ENCODE measurements at regions not wholly inside any gene's neighbourhood (a gene's known extent, or its start where the extent isn't known, plus 50 kb on each side); places are given as distances from the start of the nearest gene placed in this dataset.
"Not testable (repeated sequence)": the region's sequence is repeated elsewhere in the genome, so short reads cannot be mapped to it uniquely, and the experiment has no call there.

GRCh38 chr20:48339986-48340882, 487.6 kb downstream of the PREX1 start:
- Mint-ChIP-seq H3K4me1 (peaks cover 5% of the 10 kb centered on the region), H3K9me3 (no peaks in the 10 kb centered on the region), H3K27ac (no peak overlapping the region), H3K27me3 (peaks cover 23% of the 10 kb centered on the region), H3K36me3 (ENCODE audit: low read depth) (no peaks in the 10 kb centered on the region), H3K4me3 (no peak overlapping the region)
- DNase-seq = no peak
- ATAC-seq = peak; percentile 12

DNA sequence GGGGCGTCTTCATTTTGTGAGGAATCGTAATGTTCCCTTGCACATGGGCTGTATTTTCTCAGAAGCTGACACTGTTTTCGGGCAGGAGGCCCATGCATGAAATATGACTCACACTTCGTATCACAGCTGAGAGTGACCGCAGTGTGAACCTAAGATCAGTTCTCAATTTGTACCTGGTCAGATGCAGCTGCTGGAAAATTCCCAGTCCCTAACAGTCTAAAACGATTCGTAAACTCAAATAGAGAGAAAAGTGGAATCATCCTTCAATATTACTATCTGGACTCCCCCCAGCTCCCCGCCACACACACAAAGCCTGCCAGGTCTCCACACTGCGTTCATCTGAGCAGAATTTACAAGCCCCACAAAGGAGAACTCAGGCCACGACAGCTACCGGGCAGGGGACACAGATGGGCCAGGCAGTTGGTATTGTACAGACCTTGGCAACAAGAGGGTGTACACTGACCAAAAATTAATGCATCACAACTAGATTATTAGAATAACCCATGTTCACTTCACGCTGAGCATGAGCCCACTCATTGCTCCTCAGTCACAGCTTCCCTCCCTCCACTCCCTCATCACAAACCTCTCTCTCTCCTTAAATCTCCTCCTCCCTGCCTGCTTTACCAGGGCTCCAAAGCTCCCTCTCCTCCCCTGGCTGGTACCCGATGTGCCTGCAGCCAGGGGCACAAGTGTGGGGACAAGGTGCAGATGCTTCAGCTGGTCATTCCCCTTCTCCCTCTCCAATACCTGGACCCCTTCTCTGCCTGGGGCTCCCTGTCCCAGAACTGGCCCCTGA, 488.4 kb downstream of the PREX1 start:
- DNase-seq = no peak
- no peak for ATAC-seq
- H3K9me3 Mint-ChIP-seq = no peaks in the 10 kb centered on the region
- H3K27ac Mint-ChIP-seq = no peak overlapping the region
- H3K27me3 Mint-ChIP-seq = peaks cover 20% of the 10 kb centered on the region
- no peaks in the 10 kb centered on the region for H3K36me3 Mint-ChIP-seq (ENCODE audit: low read depth)
- H3K4me3 Mint-ChIP-seq = no peak overlapping the region
- H3K4me1 Mint-ChIP-seq = peaks cover 5% of the 10 kb centered on the region

DNA sequence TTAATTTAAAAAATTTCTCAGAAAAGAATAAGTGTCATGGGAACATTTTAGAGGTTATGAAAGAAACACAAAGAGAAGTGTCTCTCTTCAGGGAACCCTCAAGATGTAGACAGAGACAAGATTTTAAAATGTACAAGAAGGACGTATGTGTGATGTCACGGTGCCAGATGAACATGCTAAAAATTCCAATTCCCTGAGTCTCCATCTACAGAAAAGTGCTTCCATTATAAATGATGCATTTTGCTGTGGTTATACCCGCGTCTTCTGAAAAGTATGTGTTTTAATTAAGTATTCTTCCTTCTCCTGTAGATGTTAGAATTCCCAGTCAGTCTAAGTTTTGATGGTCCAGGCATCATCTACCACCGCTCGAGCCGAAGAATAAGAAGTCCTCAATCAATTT, 489.1 kb downstream of the PREX1 start:
- Mint-ChIP-seq H3K27ac (no peak overlapping the region), H3K4me1 (peaks cover 5% of the 10 kb centered on the region), H3K36me3 (ENCODE audit: low read depth) (no peaks in the 10 kb centered on the region), H3K9me3 (no peaks in the 10 kb centered on the region), H3K27me3 (peaks cover 15% of the 10 kb centered on the region), H3K4me3 (no peak overlapping the region)
- ATAC-seq (no peak), DNase-seq (no peak)

DNA sequence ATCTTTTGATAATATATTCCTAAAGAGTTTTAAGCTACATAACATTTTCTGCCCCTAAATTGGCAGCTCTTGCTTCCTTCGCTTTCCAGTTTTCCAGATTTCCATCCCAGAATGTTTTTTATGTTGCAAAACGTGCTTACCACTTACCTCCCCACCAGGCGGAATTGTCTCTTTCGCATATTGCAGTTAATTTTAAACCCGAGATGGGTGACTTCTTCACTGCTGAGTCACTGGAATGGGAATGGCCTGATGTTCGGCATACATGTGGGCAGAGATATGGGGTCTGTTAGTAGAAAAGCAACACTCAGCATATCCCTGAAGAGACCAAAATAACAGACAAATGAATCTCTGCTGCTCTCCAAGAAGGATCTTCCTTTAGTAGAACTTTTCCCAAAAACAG, 491.2 kb downstream of the PREX1 start:
- Mint-ChIP-seq H3K27me3 (peaks cover 14% of the 10 kb centered on the region), H3K4me3 (no peak overlapping the region), H3K4me1 (peaks cover 2% of the 10 kb centered on the region), H3K36me3 (ENCODE audit: low read depth) (no peaks in the 10 kb centered on the region), H3K27ac (no peak overlapping the region), H3K9me3 (no peaks in the 10 kb centered on the region)
- no peak for ATAC-seq
- DNase-seq = no peak

- Mint-ChIP-seq H3K36me3 (ENCODE audit: low read depth) (no peaks in the 10 kb centered on the region), H3K4me3 (no peak overlapping the region), H3K27me3 (peaks cover 12% of the 10 kb centered on the region), H3K27ac (no peak overlapping the region), H3K9me3 (no peaks in the 10 kb centered on the region), H3K4me1 (peaks cover 2% of the 10 kb centered on the region)
- no peak for DNase-seq
- no peak for ATAC-seq
Observed at GRCh38 chr20:48335308-48336050, 492.3 kb downstream of the PREX1 start.

DNA sequence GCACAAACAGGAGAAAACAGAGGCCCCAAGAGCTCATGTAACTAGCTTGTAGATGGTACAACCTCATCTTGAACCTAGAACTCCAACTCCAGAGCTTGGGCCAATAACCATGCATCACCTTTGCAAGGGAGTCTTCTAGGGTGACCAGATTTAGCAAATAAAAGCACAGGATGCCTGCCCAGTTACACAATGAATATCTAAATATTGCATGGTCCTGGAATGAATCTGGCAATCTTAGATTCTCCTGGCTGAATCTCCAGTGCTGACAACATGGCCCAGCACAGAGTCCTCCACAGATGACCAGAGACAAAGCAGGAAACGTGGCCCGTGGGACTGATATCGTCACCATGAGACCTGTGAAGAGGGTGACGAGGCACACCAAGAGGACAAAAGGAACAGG, 494.1 kb downstream of the PREX1 start:
- Mint-ChIP-seq H3K9me3 (no peaks in the 10 kb centered on the region), H3K27ac (no peak overlapping the region), H3K36me3 (ENCODE audit: low read depth) (no peaks in the 10 kb centered on the region), H3K27me3 (peaks cover 12% of the 10 kb centered on the region), H3K4me3 (no peak overlapping the region), H3K4me1 (no peaks in the 10 kb centered on the region)
- DNase-seq = no peak
- ATAC-seq = no peak

DNA sequence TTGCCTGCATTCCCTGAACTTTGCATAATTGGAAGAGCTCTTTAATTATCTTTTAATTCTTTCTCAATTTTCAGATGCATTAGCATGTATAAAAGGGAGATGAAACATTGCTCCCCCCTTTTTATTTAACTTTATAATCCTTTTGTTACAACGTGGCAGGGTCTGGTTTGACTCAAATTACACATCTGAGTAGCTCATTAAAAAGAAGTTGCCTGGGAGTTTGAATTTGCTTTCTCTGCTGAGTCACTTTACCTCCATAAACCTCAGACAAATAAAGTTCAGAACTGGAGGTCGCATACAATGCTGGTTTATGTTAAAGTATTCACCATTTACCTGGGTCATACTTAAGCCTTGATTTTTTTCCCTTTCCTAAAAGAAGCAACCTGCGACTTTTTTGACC, 495.2 kb downstream of the PREX1 start:
- Mint-ChIP-seq H3K36me3 (ENCODE audit: low read depth) (no peaks in the 10 kb centered on the region), H3K4me1 (no peaks in the 10 kb centered on the region), H3K9me3 (no peaks in the 10 kb centered on the region), H3K4me3 (no peak overlapping the region), H3K27me3 (peaks cover 15% of the 10 kb centered on the region), H3K27ac (no peak overlapping the region)
- DNase-seq (no peak), ATAC-seq (no peak)

DNA sequence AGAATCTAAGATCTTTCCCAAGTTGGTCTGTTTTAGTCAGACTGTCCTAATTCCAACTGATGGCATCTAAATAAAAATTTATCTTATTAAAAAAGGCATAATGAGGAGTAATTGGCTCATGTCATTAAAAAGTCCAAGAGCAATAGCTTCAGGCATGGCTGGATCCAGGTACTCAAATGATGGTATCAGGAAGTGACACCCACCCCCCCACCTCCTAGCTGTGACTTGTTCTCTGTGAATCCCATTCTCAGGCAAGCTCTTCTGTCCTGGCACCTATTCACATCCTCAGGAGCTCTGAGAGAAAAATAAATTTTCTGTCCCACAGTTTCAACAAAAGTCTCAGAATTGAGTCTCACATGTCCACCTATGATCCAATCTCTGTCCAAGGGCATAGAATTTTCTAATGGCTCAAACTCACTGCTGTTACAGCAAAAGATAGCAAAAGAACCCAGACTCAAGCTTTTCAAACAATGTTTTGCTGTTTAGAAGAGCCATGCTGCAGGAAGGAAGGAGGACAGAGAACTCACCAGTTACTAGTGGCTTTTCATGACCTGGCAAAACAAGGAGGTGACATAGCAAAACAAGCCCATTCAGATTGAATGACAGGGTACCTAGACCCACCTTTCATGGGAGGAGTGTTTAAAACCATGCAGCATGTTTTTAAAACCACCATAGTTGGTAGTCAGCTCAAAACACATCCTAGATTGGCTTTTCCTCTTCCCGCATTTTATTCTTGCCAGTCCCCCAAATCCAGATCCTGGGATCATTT, 496.1 kb downstream of the PREX1 start:
- H3K4me3 Mint-ChIP-seq = no peak overlapping the region
- H3K4me1 Mint-ChIP-seq = no peaks in the 10 kb centered on the region
- H3K27me3 Mint-ChIP-seq = peaks cover 16% of the 10 kb centered on the region
- H3K27ac Mint-ChIP-seq = no peak overlapping the region
- no peak for DNase-seq
- ATAC-seq = no peak
- no peaks in the 10 kb centered on the region for H3K9me3 Mint-ChIP-seq
- no peaks in the 10 kb centered on the region for H3K36me3 Mint-ChIP-seq (ENCODE audit: low read depth)

DNA sequence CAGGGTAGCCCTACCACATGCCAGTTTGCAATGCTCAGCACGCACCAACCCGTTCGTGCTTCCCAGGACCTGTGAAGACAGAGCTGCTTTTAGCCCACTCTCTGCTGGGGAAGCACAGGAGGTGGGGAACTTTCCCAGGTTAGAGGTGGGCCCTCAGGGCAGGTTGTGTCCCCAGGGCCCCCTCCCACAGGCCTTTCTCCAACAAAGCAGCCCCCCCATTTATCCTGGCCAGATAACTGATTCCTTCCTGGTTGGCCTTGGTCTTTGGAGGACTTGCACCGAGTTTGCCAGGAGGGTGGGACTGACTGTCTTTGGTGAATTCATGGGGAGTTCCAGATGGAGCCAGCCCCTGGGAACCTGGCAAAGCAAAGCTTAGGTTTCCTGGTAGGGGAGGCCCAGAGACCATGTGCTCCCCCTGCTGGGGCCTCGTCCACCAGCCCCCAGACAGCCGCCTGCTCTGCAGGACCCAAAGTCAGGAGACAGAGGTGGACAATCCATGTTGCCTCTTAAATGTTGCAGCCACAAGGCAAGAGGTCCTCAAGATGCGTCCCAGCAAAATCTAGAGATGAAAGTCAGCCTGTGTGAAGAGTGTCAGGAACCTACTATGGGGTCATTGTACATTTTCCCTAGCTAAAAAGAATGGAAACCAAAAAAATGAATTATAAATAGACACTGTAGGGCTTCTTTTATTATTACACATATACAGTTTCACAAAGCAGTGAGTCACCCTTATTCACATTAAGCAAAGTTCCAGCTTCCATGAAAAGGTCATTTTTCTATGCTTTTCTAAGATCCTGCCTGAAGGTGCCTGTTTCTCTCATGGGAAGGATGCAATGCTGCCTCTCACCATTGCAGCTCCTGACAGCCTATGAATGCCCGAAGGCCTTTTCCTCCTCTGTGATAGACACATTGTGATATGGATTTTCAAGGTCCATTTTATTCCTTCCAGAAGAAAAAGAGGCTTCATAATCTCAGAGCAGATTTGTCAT, 497.8 kb downstream of the PREX1 start:
- peak; percentile 33 for ATAC-seq
- H3K4me3 Mint-ChIP-seq = no peak overlapping the region
- DNase-seq = no peak
- no peaks in the 10 kb centered on the region for H3K36me3 Mint-ChIP-seq (ENCODE audit: low read depth)
- H3K27me3 Mint-ChIP-seq = peaks cover 16% of the 10 kb centered on the region
- no peak overlapping the region for H3K27ac Mint-ChIP-seq
- H3K4me1 Mint-ChIP-seq = no peaks in the 10 kb centered on the region
- no peaks in the 10 kb centered on the region for H3K9me3 Mint-ChIP-seq

GRCh38 chr20:48329031-48329615, 498.7 kb downstream of the PREX1 start:
- Mint-ChIP-seq H3K9me3 (no peaks in the 10 kb centered on the region), H3K4me1 (no peaks in the 10 kb centered on the region), H3K27me3 (peaks cover 18% of the 10 kb centered on the region), H3K27ac (no peak overlapping the region), H3K36me3 (ENCODE audit: low read depth) (no peaks in the 10 kb centered on the region), H3K4me3 (no peak overlapping the region)
- DNase-seq (no peak), ATAC-seq (no peak)

DNA sequence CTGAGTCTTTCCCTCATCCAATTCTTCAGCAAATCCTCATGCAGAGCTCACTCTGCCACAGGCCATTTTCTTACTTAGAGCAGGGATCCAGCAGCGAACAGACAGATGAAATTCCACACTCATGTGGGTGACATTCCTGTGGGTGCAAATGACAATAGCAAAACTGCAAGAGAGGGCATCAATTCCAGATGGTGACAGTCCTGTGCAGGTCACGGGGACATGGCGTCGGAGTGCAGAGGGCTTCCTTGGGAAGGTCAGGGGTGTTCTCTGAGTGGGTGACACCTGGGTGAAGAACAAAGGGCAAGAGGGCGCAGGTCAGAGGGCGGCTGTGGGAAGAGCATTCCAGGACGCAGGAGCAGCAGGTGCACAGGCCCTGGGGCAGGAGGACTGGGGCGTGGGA, 500.0 kb downstream of the PREX1 start:
- H3K4me3 Mint-ChIP-seq = not testable (repeated sequence)

DNA sequence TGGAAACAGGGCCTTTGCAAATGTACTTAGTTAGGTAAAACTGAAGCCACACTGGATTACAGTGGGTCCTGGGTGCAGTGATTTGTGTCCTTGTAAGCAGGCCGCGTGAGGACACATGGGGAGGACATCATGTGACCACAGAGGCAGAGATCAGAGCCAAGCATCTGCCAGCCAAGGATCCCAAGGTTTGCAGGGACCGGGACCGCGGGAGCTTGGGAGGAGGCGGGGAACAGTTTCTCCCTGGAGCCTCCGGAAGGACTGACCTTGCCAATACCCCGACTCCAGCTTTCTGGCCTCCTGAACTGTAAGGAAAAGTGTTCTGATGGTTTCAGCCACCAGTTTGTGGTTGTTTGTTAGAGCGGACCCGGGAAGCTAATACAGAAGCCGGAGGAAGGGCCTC, 500.9 kb downstream of the PREX1 start:
- Mint-ChIP-seq H3K9me3 (no peaks in the 10 kb centered on the region), H3K27me3 (peaks cover 13% of the 10 kb centered on the region)

More for the DNA sequence above, 500.0 kb downstream of the PREX1 start:
- not testable (repeated sequence) for H3K27ac Mint-ChIP-seq; H3K4me1 Mint-ChIP-seq; H3K36me3 Mint-ChIP-seq (ENCODE audit: low read depth); DNase-seq; ATAC-seq; H3K9me3 Mint-ChIP-seq
- peaks cover 18% of the 10 kb centered on the region for H3K27me3 Mint-ChIP-seq

DNA sequence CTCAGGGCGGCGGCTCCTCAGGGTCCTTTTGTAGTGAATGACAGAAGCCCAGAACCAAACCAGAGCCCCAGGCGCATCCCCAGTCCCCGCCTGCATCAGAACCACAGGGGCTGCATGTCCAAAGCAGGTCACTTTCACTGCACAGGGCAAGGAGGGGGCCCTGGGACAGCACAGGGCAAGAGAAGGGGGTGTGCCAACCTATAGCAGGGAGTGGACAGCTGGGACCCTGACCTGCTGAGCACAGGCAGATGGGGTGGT, 501.4 kb downstream of the PREX1 start:
- Mint-ChIP-seq H3K27ac (no peak overlapping the region), H3K36me3 (ENCODE audit: low read depth) (no peaks in the 10 kb centered on the region), H3K4me1 (no peaks in the 10 kb centered on the region), H3K9me3 (no peaks in the 10 kb centered on the region), H3K27me3 (peaks cover 10% of the 10 kb centered on the region), H3K4me3 (no peak overlapping the region)
- ATAC-seq = no peak
- DNase-seq = no peak

More for the DNA sequence above, 500.9 kb downstream of the PREX1 start:
- Mint-ChIP-seq H3K36me3 (ENCODE audit: low read depth) (no peaks in the 10 kb centered on the region), H3K4me3 (no peak overlapping the region), H3K4me1 (no peaks in the 10 kb centered on the region), H3K27ac (no peak overlapping the region)
- ATAC-seq (no peak), DNase-seq (no peak)
